Fibroblast of lung (primary cell): ENCODE measurements at regions not wholly inside any gene's neighbourhood (a gene's known extent, or its start where the extent isn't known, plus 50 kb on each side); places are given as distances from the start of the nearest gene placed in this dataset.

Source experiments
- CTCF ChIP-seq, 2 donors: IDR thresholded peaks in 1 of 2; conservative IDR thresholded peaks in 1 of 2; 1 replicate in 1 of 2; 2 replicates in 1 of 2; pipeline ENCODE4 v1.5.1; 2011 to 2012; ENCODE audit warnings: low read length in 2 of 2, control low read depth in 1 of 2, inconsistent platforms in 1 of 2, low read depth in 1 of 2, mild to moderate bottlenecking in 1 of 2
- EZH2 ChIP-seq: IDR thresholded peaks from 2 replicates; pipeline ENCODE4 v1.5.1; 2012; ENCODE audit warnings: low read length, control low read depth, mild to moderate bottlenecking; ENCODE audit errors: missing control alignments

DNA sequence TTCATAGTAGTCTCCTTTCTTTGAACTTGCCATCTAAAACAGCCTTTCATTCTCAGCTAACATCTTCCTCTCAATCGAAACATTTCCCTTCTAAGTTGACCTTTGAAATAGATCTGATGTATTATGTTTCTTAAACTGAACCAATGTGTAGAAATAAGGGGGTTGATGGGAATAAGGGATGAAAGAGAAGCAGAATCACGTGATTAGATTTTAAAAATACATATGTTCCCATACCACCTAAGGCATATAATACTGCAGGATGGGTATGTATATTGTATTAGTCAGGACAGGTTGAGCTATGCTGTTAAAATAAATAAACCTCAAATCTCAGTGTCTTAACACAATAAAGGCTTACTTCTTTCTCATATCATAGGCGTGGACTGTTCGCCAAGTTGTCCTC is 207.5 kb upstream of the SRD5A2 start:
- TF ChIP-seq CTCF (conservative IDR thresholded peaks at IDR 0.05 in 1 of 2, IDR thresholded peaks at IDR 0.05 in 1 of 2; ENCODE audit: low read depth in 1 of 2, low read length in 2 of 2) (no peak), EZH2 (no peak)
